Osteoblast (primary cell): ENCODE measurements at regions not wholly inside any gene's neighbourhood (a gene's known extent, or its start where the extent isn't known, plus 50 kb on each side); places are given as distances from the start of the nearest gene placed in this dataset.

Source experiments
- DNase-seq: peaks from one replicate; pipeline ENCODE4 v3.0.0; 2011; ENCODE audit warnings: low spot score, mixed read lengths; ENCODE audit not compliant: insufficient read length; ENCODE audit errors: missing footprints
- H2AFZ ChIP-seq: 2 replicates; pipeline ENCODE4 v1.6.0; 2011; ENCODE audit warnings: mild to moderate bottlenecking, low read length
- H3K27ac ChIP-seq: 2 replicates; pipeline ENCODE4 v1.5.1; 2011; ENCODE audit warnings: mild to moderate bottlenecking, low read depth, low read length, moderate library complexity
- H3K27me3 ChIP-seq: 2 replicates; pipeline ENCODE4 v1.6.0; 2012; ENCODE audit warnings: mild to moderate bottlenecking, control low read depth, inconsistent platforms, low read length, moderate library complexity; ENCODE audit not compliant: insufficient read depth
- H3K36me3 ChIP-seq: 2 replicates; pipeline ENCODE4 v1.5.1; 2011; ENCODE audit warnings: mild to moderate bottlenecking, low read length, control low read depth, moderate library complexity; ENCODE audit not compliant: insufficient read depth
- H3K4me1 ChIP-seq: 2 replicates; pipeline ENCODE4 v1.5.1; 2011; ENCODE audit warnings: mild to moderate bottlenecking, low read length, control low read depth, moderate library complexity; ENCODE audit not compliant: insufficient read depth
- H3K4me2 ChIP-seq: 2 replicates; pipeline ENCODE4 v1.6.0; 2011; ENCODE audit warnings: mild to moderate bottlenecking, low read length; ENCODE audit not compliant: insufficient read depth
- H3K4me3 ChIP-seq: fragments of 200-600 bp; sonication (generic); 3 replicates; pipeline ENCODE4 v1.5.1; 2012; ENCODE audit warnings: mild to moderate bottlenecking, low read length, inconsistent platforms; ENCODE audit not compliant: insufficient read depth
- H3K79me2 ChIP-seq: 2 replicates; pipeline ENCODE4 v1.6.0; 2012; ENCODE audit warnings: mild to moderate bottlenecking, low read length, control low read depth, inconsistent platforms; ENCODE audit not compliant: insufficient read depth
- H3K9me3 ChIP-seq: 2 replicates; pipeline ENCODE4 v1.5.1; 2011; ENCODE audit warnings: low read depth, low read length, control low read depth
- H4K20me1 ChIP-seq: 2 replicates; pipeline ENCODE4 v1.6.0; 2012; ENCODE audit warnings: mild to moderate bottlenecking, low read length, control low read depth; ENCODE audit not compliant: insufficient read depth
- TF ChIP-seq, protein P1 (sequence below): IDR thresholded peaks from 2 replicates; pipeline ENCODE4 v1.5.1; 2011; ENCODE audit warnings: mild to moderate bottlenecking, low read depth, low read length, moderate library complexity; ENCODE audit errors: extremely low read depth

DNA sequence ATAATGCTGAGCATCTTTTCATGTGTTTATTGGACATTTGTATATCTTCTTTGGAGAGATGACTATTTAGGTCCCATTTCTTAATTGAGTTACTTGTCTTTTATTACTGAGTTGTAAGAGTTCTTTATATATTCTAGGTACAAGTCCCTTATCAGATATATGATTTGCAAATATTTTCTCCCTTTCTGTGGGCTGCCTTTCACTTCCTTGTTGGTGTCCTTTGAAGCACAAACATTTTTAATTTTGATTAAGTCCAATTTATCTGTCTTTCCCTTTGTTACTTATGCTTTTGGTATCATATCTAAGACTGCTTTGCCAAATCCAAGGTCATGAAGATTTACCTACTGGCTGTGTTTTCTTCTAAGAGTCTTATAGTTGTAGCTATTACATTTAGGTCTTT lies 113.2 kb downstream of the HNRNPD start:
- Histone ChIP-seq H2AFZ (no peak overlapping the region), H3K4me2 (no peak overlapping the region), H3K4me1 (no peaks in the 10 kb centered on the region), H3K9me3 (no peaks in the 10 kb centered on the region), H3K36me3 (no peaks in the 10 kb centered on the region), H4K20me1 (no peaks in the 10 kb centered on the region), H3K27me3 (no peaks in the 10 kb centered on the region), H3K79me2 (no peaks in the 10 kb centered on the region), H3K4me3 (no peak overlapping the region), H3K27ac (no peak overlapping the region)
- TF ChIP-seq, protein P1, sequence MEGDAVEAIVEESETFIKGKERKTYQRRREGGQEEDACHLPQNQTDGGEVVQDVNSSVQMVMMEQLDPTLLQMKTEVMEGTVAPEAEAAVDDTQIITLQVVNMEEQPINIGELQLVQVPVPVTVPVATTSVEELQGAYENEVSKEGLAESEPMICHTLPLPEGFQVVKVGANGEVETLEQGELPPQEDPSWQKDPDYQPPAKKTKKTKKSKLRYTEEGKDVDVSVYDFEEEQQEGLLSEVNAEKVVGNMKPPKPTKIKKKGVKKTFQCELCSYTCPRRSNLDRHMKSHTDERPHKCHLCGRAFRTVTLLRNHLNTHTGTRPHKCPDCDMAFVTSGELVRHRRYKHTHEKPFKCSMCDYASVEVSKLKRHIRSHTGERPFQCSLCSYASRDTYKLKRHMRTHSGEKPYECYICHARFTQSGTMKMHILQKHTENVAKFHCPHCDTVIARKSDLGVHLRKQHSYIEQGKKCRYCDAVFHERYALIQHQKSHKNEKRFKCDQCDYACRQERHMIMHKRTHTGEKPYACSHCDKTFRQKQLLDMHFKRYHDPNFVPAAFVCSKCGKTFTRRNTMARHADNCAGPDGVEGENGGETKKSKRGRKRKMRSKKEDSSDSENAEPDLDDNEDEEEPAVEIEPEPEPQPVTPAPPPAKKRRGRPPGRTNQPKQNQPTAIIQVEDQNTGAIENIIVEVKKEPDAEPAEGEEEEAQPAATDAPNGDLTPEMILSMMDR: no peak
- DNase-seq: no peak

DNA sequence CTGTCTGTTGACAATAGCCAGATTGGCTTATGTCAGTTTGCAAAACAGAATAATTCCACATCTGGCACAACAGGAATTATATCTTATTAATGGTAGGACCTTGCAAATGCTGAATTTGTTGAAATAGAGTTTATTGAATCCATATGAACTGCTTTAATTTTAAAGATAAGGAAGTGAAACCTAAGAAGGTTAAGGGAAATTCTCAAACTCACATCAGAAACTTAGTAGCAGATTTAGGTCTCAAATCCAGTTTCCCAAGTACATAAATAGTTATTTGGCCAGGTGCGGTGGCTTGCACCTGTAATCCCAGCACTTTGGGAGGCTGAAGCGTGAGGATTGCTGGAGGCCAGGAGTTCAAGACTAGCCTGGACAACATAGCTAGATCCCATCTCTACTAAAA lies 117.1 kb downstream of the HNRNPD start:
- Histone ChIP-seq H3K36me3 (no peaks in the 10 kb centered on the region), H3K4me2 (no peak overlapping the region), H3K9me3 (no peaks in the 10 kb centered on the region), H2AFZ (no peak overlapping the region), H3K27ac (no peak overlapping the region), H3K27me3 (no peaks in the 10 kb centered on the region), H4K20me1 (no peaks in the 10 kb centered on the region), H3K4me1 (no peaks in the 10 kb centered on the region), H3K4me3 (no peak overlapping the region), H3K79me2 (no peaks in the 10 kb centered on the region)
- TF ChIP-seq, protein P1: no peak
- no peak for DNase-seq

DNA sequence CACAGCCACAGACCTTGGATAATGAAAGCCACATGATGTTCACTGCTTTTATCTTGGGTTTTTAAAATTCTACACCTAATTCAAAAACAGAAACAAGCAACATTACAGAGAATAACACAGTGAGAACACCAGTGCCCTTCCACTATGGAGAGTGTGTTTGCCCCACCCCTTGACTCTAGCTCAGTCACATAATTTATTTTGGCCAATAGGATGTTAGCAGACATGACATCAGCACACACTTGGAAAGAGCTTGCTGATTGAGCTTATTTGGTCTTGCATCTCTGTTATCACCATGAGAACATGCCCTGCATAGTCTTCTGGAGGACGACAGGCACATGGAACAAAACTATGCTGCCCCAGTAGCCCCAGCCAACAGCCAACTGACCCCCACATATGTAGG lies 118.1 kb downstream of the HNRNPD start:
- Histone ChIP-seq H3K9me3 (no peaks in the 10 kb centered on the region), H3K27me3 (no peaks in the 10 kb centered on the region), H4K20me1 (no peaks in the 10 kb centered on the region), H3K4me2 (no peak overlapping the region), H2AFZ (no peak overlapping the region), H3K27ac (no peak overlapping the region), H3K79me2 (no peaks in the 10 kb centered on the region), H3K4me1 (no peaks in the 10 kb centered on the region), H3K36me3 (no peaks in the 10 kb centered on the region), H3K4me3 (no peak overlapping the region)
- DNase-seq: no peak
- TF ChIP-seq, protein P1: no peak

DNA sequence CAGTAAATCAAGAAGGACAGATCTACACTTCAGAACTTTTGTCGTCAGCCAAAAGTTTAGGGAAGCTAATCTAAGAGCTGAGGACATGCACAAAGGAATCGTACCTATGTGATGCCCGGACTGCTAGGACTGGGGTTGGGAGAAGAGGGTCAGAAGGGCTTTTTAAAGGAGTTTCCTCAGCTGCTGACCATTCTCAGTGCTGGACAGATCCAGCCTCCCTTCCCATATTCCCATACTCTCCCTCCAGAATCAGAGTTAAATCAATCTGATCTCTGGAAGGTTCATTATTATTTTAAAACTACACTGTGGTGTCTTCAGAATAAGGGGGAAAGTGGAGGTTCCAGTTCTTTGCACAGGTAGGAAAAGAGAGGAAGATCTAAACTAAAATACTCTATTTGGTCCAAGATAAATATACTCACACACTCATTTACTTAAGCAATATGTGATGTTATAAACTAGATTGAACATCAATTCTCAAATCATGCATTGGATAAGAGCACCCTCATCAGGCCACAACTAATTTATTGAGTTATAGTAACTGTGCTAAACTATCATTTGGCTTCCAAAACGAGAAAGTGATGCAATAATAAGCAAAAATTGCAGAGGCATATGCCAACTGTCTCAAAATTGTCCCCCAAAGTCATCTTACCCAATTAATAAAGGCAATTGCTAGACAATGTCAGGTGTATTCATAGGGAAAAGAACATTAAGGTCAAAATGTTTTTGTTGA lies 124.7 kb downstream of the HNRNPD start:
- Histone ChIP-seq H3K27ac (no peak overlapping the region), H3K4me3 (no peak overlapping the region), H4K20me1 (no peaks in the 10 kb centered on the region), H3K4me2 (no peak overlapping the region), H3K79me2 (no peaks in the 10 kb centered on the region), H3K4me1 (no peaks in the 10 kb centered on the region), H3K27me3 (no peaks in the 10 kb centered on the region), H2AFZ (no peak overlapping the region), H3K9me3 (no peaks in the 10 kb centered on the region), H3K36me3 (no peaks in the 10 kb centered on the region)
- DNase-seq: no peak
- TF ChIP-seq, protein P1: no peak
